HG02623 (cell line): ENCODE measurements at regions not wholly inside any gene's neighbourhood (a gene's known extent, or its start where the extent isn't known, plus 50 kb on each side); places are given as distances from the start of the nearest gene placed in this dataset.
A peak's percentile ranks its signal among the peaks of the same experiment; 100 is the strongest.
"Not testable (repeated sequence)": the region's sequence is repeated elsewhere in the genome, so short reads cannot be mapped to it uniquely, and the experiment has no call there.

Source experiments
- ATAC-seq: cut with Tn5 transposase; IDR thresholded peaks from one replicate; pipeline ENCODE4 v1.9.1; 2021; ENCODE audit warnings: moderate library complexity; ENCODE audit not compliant: unreplicated experiment

GRCh38 chr16:75780669-75781068 is 54.4 kb upstream of the CPHXL start:
- no peak for ATAC-seq

- no peak for ATAC-seq
Measured at GRCh38 chr16:75781683-75782343, 55.5 kb upstream of the CPHXL start.

- no peak for ATAC-seq
Measured at GRCh38 chr16:75787440-75787839, 61.1 kb upstream of the CPHXL start.

- peak; percentile 74 for ATAC-seq
Measured at GRCh38 chr16:75789237-75789636, 62.9 kb upstream of the CPHXL start.

GRCh38 chr16:75792771-75793492 is 66.6 kb upstream of the CPHXL start:
- no peak for ATAC-seq

- no peak for ATAC-seq
Measured at GRCh38 chr16:75793641-75794040, 67.4 kb upstream of the CPHXL start.

- ATAC-seq: no peak
Measured at GRCh38 chr16:75794426-75794825, 68.1 kb upstream of the CPHXL start.

GRCh38 chr16:75798714-75799113 is 72.4 kb upstream of the CPHXL start:
- ATAC-seq: no peak

GRCh38 chr16:75801307-75801706 is 75.0 kb upstream of the CPHXL start:
- ATAC-seq: no peak

GRCh38 chr16:75803753-75804152 is 77.5 kb upstream of the CPHXL start:
- ATAC-seq: no peak

GRCh38 chr16:75804368-75804767 is 78.1 kb upstream of the CPHXL start:
- ATAC-seq: no peak

- no peak for ATAC-seq
Measured at GRCh38 chr16:75805946-75806345, 79.7 kb upstream of the CPHXL start.

GRCh38 chr16:75806487-75806886 is 80.2 kb upstream of the CPHXL start:
- ATAC-seq: no peak

- ATAC-seq: no peak
Measured at GRCh38 chr16:75810342-75810741, 84.1 kb upstream of the CPHXL start.

- no peak for ATAC-seq
Measured at GRCh38 chr16:75811020-75811634, 84.8 kb upstream of the CPHXL start.

- no peak for ATAC-seq
Measured at GRCh38 chr16:75818491-75818890, 92.2 kb upstream of the CPHXL start.

GRCh38 chr16:75820672-75821071 is 94.4 kb upstream of the CPHXL start:
- ATAC-seq: no peak

- no peak for ATAC-seq
Measured at GRCh38 chr16:75821117-75821516, 94.8 kb upstream of the CPHXL start.

GRCh38 chr16:75825750-75826149 is 99.5 kb upstream of the CPHXL start:
- ATAC-seq: not testable (repeated sequence)

- not testable (repeated sequence) for ATAC-seq
Measured at GRCh38 chr16:75827372-75828038, 101.2 kb upstream of the CPHXL start.

GRCh38 chr16:75833385-75833784 is 107.1 kb upstream of the CPHXL start:
- ATAC-seq: not testable (repeated sequence)
